Omental fat pad (tissue), 3 donors: ENCODE measurements at regions not wholly inside any gene's neighbourhood (a gene's known extent, or its start where the extent isn't known, plus 50 kb on each side); places are given as distances from the start of the nearest gene placed in this dataset.

ENCODE experiments used
- ATAC-seq: fragments of 150-250 bp; one replicate; pipeline ENCODE4 v1.9.1; 2016; ENCODE audit warnings: mild to moderate bottlenecking, moderate library complexity; ENCODE audit not compliant: low FRiP score
- DNase-seq: peaks from one replicate; pipeline ENCODE4 v3.0.0-alpha.2; 2019; ENCODE audit warnings: low spot score
- TF ChIP-seq, protein P1 (sequence below), 3 donors: fragments of 450-650 bp; IDR thresholded peaks; one replicate each; pipeline ENCODE4 v1.5.1; 2016 to 2017; ENCODE audit warnings: antibody characterized with exemption in 3 of 3, mild to moderate bottlenecking in 3 of 3, moderate library complexity in 2 of 3

DNA sequence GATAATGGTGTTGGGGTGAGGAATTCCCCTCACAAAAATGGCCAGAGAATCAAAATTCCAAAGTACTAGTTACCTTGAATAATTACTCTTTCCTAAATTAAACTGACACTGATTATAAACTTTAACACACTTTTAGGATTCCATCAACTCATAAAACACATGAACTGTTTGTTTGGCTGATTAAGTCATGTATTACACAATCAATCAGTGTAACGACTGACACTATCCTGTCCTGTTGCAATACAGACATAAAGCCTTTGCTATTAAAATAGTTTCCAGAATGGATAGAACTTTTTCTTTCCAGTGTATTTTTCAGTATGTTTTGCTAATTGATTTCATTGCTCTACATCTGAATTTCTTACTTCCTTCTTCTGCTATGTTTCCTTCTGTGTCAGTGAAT lies 1709.4 kb upstream of the RAG2 start:
- DNase-seq (no peak), ATAC-seq (no peak)
- TF ChIP-seq, protein P1, sequence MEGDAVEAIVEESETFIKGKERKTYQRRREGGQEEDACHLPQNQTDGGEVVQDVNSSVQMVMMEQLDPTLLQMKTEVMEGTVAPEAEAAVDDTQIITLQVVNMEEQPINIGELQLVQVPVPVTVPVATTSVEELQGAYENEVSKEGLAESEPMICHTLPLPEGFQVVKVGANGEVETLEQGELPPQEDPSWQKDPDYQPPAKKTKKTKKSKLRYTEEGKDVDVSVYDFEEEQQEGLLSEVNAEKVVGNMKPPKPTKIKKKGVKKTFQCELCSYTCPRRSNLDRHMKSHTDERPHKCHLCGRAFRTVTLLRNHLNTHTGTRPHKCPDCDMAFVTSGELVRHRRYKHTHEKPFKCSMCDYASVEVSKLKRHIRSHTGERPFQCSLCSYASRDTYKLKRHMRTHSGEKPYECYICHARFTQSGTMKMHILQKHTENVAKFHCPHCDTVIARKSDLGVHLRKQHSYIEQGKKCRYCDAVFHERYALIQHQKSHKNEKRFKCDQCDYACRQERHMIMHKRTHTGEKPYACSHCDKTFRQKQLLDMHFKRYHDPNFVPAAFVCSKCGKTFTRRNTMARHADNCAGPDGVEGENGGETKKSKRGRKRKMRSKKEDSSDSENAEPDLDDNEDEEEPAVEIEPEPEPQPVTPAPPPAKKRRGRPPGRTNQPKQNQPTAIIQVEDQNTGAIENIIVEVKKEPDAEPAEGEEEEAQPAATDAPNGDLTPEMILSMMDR (IDR thresholded peaks at IDR 0.05), result no peak

DNA sequence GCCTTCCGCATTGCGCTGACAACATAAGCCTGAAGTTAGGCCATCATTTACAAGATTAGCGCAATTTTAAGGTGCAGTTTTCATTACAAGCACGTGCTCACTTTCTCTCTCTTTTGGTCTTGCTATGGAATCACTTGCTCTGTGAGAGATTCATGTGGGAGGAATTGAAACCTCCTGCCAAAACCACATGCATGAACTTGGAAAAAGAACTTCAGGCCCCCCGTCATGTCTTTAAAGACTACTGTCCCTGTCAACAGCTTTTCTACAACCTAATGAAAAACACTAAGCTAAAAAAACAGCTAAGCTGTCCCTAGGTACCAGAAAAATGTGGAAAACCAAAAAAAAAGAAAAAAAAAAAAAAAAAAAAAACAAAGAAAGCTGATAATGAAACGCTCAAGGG lies 1707.6 kb upstream of the RAG2 start:
- no peak for DNase-seq
- ATAC-seq, result no peak
- TF ChIP-seq, protein P1 (IDR thresholded peaks at IDR 0.05), result no peak

DNA sequence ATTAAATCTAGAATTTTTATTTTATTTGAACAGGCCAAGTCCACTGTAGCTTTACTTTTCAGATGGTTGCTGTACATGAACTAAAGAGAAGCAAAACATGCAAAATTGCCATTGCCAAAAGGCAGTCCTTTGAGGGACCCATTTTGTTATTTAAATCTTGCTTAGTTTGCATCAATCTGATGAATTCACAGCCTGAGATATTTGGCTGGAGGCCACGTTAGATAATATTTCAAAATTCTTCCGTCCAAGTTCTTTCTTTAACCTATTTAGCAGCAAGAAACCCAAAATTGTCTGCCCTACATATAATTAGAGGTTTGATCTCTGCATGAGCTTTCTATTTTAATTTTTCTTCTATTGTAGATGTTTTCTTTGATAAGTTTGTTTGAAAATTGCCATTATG lies 1706.9 kb upstream of the RAG2 start:
- TF ChIP-seq, protein P1 (IDR thresholded peaks at IDR 0.05), result no peak
- ATAC-seq (no peak), DNase-seq (no peak)

DNA sequence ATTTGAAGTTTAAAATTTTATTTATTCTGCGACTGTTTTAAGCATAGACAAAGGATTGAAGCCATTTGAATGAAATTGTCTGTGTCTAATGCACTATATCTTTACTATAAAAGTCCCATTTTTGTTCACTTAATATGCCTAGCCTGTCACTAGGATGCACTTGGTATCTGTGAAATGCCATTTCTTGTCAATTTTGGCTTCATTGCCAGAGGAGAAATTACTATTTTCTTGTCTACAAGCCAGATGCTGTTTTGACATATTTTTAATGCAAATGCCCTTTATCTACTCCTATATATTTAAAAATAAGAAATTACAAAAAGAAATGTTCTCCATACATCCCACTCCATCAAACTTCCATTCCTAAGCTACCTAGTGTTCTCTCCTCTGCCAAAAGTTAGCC lies 1704.5 kb upstream of the RAG2 start:
- ATAC-seq, result no peak
- TF ChIP-seq, protein P1 (IDR thresholded peaks at IDR 0.05), result no peak
- DNase-seq, result no peak

DNA sequence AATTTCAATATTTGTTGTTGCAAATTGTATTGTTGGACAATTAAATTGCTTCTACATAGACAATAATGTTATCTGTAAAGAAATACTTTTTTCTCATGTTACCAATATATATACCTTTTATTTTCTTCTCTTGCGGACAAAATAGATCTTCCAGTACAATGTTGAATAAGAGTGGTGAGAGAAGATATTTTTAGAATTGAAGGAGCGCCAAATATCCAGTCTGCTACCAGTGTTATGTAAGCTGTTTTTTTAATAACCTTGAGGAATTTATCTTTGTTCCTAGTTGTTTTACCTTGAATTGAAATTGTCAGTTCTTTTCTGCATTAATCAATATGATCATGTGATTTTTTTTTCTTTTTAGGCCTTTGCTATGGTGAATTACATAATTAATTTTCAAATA lies 1702.5 kb upstream of the RAG2 start:
- ATAC-seq, result no peak
- TF ChIP-seq, protein P1 (IDR thresholded peaks at IDR 0.05), result no peak
- no peak for DNase-seq

DNA sequence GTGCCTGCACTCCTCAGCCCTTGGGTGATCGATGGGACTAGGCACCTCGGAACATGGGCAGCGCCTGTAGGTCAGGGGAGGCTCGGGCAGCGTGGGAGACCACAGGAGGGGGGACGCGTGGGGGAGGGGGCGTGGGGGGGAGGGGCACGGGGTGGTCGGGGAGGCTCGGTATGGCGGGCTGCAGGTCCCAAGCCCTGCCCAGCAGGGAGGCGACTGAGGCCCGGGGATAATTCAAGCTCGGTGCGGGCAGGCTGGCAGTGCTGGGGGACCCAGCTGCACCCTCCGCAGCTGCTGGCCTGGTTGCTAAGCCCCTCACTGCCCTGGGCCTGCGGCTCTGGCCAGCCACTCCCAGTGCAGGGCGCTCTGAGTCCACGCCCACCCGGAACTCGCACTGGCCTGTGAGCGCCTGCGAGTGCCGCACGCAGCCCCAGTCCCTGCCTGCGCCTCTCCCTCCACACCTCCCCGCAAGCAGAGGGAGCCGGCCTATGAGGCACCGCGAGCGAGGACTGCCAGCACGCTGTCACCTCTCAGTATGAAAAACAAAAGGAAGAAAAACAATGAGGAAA lies 1698.3 kb upstream of the RAG2 start:
- TF ChIP-seq, protein P1 (IDR thresholded peaks at IDR 0.05), result no peak
- ATAC-seq, result no peak
- no peak for DNase-seq

DNA sequence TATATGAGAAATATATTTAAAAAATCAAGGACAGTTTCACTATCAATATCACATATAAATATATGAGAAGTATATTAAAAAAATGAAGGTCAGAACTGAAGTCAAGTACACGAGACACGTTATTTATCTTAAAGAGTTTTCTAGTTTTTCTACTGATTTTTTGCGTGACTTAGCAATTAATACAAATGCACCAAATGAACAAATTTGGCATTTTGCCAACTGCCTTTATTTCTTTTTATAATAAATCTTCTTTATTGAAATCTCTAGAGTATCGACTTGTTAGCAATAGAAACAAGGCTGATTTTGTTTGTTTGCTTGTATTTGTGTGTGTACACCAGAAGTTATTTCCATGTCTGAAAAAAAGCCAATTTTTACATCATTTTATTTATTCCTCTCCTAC lies 1684.7 kb upstream of the RAG2 start:
- DNase-seq, result no peak
- TF ChIP-seq, protein P1 (IDR thresholded peaks at IDR 0.05), result no peak
- ATAC-seq, result no peak
